ENCODE measurements at regions not wholly inside any gene's neighbourhood (a gene's known extent, or its start where the extent isn't known, plus 50 kb on each side); places are given as distances from the start of the nearest gene placed in this dataset.
"Not testable (repeated sequence)": the region's sequence is repeated elsewhere in the genome, so short reads cannot be mapped to it uniquely, and the experiment has no call there.

GRCh38 chr1:5770981-5771765 is 221.1 kb downstream of the NPHP4 start:
- DNase-seq (ENCODE audit: low read depth, low spot score) = no peak
- in situ Hi-C loops (cut with HindIII; ENCODE audit: low pct_unique_long_range_greater_than_20kb, low sequenced_read_pairs) = no loop called here

- no peak for DNase-seq (ENCODE audit: low read depth, low spot score)
- in situ Hi-C loops (cut with HindIII; ENCODE audit: low pct_unique_long_range_greater_than_20kb, low sequenced_read_pairs) = no loop called here
Measured at GRCh38 chr1:5769760-5770159, 222.5 kb downstream of the NPHP4 start.

GRCh38 chr1:5769146-5769545 is 223.1 kb downstream of the NPHP4 start:
- in situ Hi-C loops (cut with HindIII; ENCODE audit: low pct_unique_long_range_greater_than_20kb, low sequenced_read_pairs) = no loop called here
- DNase-seq (ENCODE audit: low read depth, low spot score) = no peak

GRCh38 chr1:5768014-5768413 is 224.2 kb downstream of the NPHP4 start:
- DNase-seq (ENCODE audit: low read depth, low spot score) = peak; percentile 13
- in situ Hi-C loops (cut with HindIII; ENCODE audit: low pct_unique_long_range_greater_than_20kb, low sequenced_read_pairs) = no loop called here

- DNase-seq (ENCODE audit: low read depth, low spot score); in situ Hi-C loops (cut with HindIII; ENCODE audit: low pct_unique_long_range_greater_than_20kb, low sequenced_read_pairs): not testable (repeated sequence)
Measured at GRCh38 chr1:5766996-5767395, 225.2 kb downstream of the NPHP4 start.

- no peak for DNase-seq (ENCODE audit: low read depth, low spot score)
- in situ Hi-C loops (cut with HindIII; ENCODE audit: low pct_unique_long_range_greater_than_20kb, low sequenced_read_pairs) = no loop called here
Measured at GRCh38 chr1:5765997-5766913, 226.0 kb downstream of the NPHP4 start.

- DNase-seq (ENCODE audit: low read depth, low spot score) = no peak
- in situ Hi-C loops (cut with HindIII; ENCODE audit: low pct_unique_long_range_greater_than_20kb, low sequenced_read_pairs) = no loop called here
Measured at GRCh38 chr1:5765483-5765882, 226.7 kb downstream of the NPHP4 start.

- DNase-seq (ENCODE audit: low read depth, low spot score) = no peak
- in situ Hi-C loops (cut with HindIII; ENCODE audit: low pct_unique_long_range_greater_than_20kb, low sequenced_read_pairs) = no loop called here
Measured at GRCh38 chr1:5764959-5765358, 227.3 kb downstream of the NPHP4 start.

- no peak for DNase-seq (ENCODE audit: low read depth, low spot score)
- in situ Hi-C loops (cut with HindIII; ENCODE audit: low pct_unique_long_range_greater_than_20kb, low sequenced_read_pairs) = no loop called here
Measured at GRCh38 chr1:5764464-5764863, 227.8 kb downstream of the NPHP4 start.

- no peak for DNase-seq (ENCODE audit: low read depth, low spot score)
- in situ Hi-C loops (cut with HindIII; ENCODE audit: low pct_unique_long_range_greater_than_20kb, low sequenced_read_pairs) = no loop called here
Measured at GRCh38 chr1:5763696-5764370, 228.4 kb downstream of the NPHP4 start.

- in situ Hi-C loops (cut with HindIII; ENCODE audit: low pct_unique_long_range_greater_than_20kb, low sequenced_read_pairs) = no loop called here
- DNase-seq (ENCODE audit: low read depth, low spot score) = no peak
Measured at GRCh38 chr1:5758859-5759578, 233.2 kb downstream of the NPHP4 start.

GRCh38 chr1:5758000-5758858 is 234.0 kb downstream of the NPHP4 start:
- no peak for DNase-seq (ENCODE audit: low read depth, low spot score)
- in situ Hi-C loops (cut with HindIII; ENCODE audit: low pct_unique_long_range_greater_than_20kb, low sequenced_read_pairs) = no loop called here

GRCh38 chr1:5757187-5757805 is 234.9 kb downstream of the NPHP4 start:
- no peak for DNase-seq (ENCODE audit: low read depth, low spot score)
- in situ Hi-C loops (cut with HindIII; ENCODE audit: low pct_unique_long_range_greater_than_20kb, low sequenced_read_pairs) = no loop called here

GRCh38 chr1:5756434-5757186 is 235.6 kb downstream of the NPHP4 start:
- DNase-seq (ENCODE audit: low read depth, low spot score) = no peak
- in situ Hi-C loops (cut with HindIII; ENCODE audit: low pct_unique_long_range_greater_than_20kb, low sequenced_read_pairs) = no loop called here

GRCh38 chr1:5755552-5756125 is 236.6 kb downstream of the NPHP4 start:
- no peak for DNase-seq (ENCODE audit: low read depth, low spot score)
- in situ Hi-C loops (cut with HindIII; ENCODE audit: low pct_unique_long_range_greater_than_20kb, low sequenced_read_pairs) = no loop called here
